IPS DF 19.7 (cell line): ENCODE measurements at regions not wholly inside any gene's neighbourhood (a gene's known extent, or its start where the extent isn't known, plus 50 kb on each side); places are given as distances from the start of the nearest gene placed in this dataset.
A peak's percentile ranks its signal among the peaks of the same experiment; 100 is the strongest.
"Not testable (repeated sequence)": the region's sequence is repeated elsewhere in the genome, so short reads cannot be mapped to it uniquely, and the experiment has no call there.

Experiments
- DNase-seq: peaks from one replicate; pipeline ENCODE4 v3.0.0-alpha.2; 2013; ENCODE audit warnings: low read depth, low spot score

GRCh38 chr12:127119600-127120140 is 1147.3 kb upstream of the TMEM132C start:
- no peak for DNase-seq

GRCh38 chr12:127120851-127121250 is 1146.1 kb upstream of the TMEM132C start:
- no peak for DNase-seq

- no peak for DNase-seq
Observed at GRCh38 chr12:127121494-127122084, 1145.4 kb upstream of the TMEM132C start.

- no peak for DNase-seq
Observed at GRCh38 chr12:127125607-127126259, 1141.2 kb upstream of the TMEM132C start.

GRCh38 chr12:127126260-127126628 is 1140.7 kb upstream of the TMEM132C start:
- DNase-seq: no peak

- no peak for DNase-seq
Observed at GRCh38 chr12:127127897-127128296, 1139.1 kb upstream of the TMEM132C start.

- DNase-seq: no peak
Observed at GRCh38 chr12:127130506-127131124, 1136.4 kb upstream of the TMEM132C start.

GRCh38 chr12:127133675-127134335 is 1133.2 kb upstream of the TMEM132C start:
- no peak for DNase-seq

GRCh38 chr12:127140864-127141484 is 1126.0 kb upstream of the TMEM132C start:
- DNase-seq: not testable (repeated sequence)

- DNase-seq: peak; percentile 63
Observed at GRCh38 chr12:127143020-127143419, 1124.0 kb upstream of the TMEM132C start.

GRCh38 chr12:127144770-127145169 is 1122.2 kb upstream of the TMEM132C start:
- DNase-seq: no peak

- no peak for DNase-seq
Observed at GRCh38 chr12:127145241-127145928, 1121.6 kb upstream of the TMEM132C start.

GRCh38 chr12:127145929-127146789 is 1120.8 kb upstream of the TMEM132C start:
- no peak for DNase-seq

- DNase-seq: no peak
Observed at GRCh38 chr12:127146991-127147718, 1119.8 kb upstream of the TMEM132C start.

- DNase-seq: peak; percentile 33
Observed at GRCh38 chr12:127147724-127148123, 1119.2 kb upstream of the TMEM132C start.

- DNase-seq: no peak
Observed at GRCh38 chr12:127148318-127148717, 1118.7 kb upstream of the TMEM132C start.

GRCh38 chr12:127149226-127149964 is 1117.6 kb upstream of the TMEM132C start:
- no peak for DNase-seq

GRCh38 chr12:127150028-127150427 is 1116.9 kb upstream of the TMEM132C start:
- no peak for DNase-seq

GRCh38 chr12:127150479-127150878 is 1116.5 kb upstream of the TMEM132C start:
- no peak for DNase-seq
